SW 1271 (cell line): ENCODE measurements at regions not wholly inside any gene's neighbourhood (a gene's known extent, or its start where the extent isn't known, plus 50 kb on each side); places are given as distances from the start of the nearest gene placed in this dataset.
"Not testable (repeated sequence)": the region's sequence is repeated elsewhere in the genome, so short reads cannot be mapped to it uniquely, and the experiment has no call there.

ENCODE experiments used
- DNase-seq, 2 experiments: peaks; one replicate each; lab custom pipeline; 2025; lab: John Stamatoyannopoulos, UW

- no peak for DNase-seq
Observed at GRCh38 chr2:234558642-234559041, 61.8 kb upstream of the ARL4C start.

GRCh38 chr2:234556848-234557573 is 60.1 kb upstream of the ARL4C start:
- DNase-seq: no peak

GRCh38 chr2:234555616-234556249 is 58.9 kb upstream of the ARL4C start:
- no peak for DNase-seq

- DNase-seq: no peak
Observed at GRCh38 chr2:234555161-234555560, 58.3 kb upstream of the ARL4C start.

- not testable (repeated sequence) for DNase-seq
Observed at GRCh38 chr2:234553223-234553622, 56.3 kb upstream of the ARL4C start.

- peak in 1 of 2 experiments; percentile 66 for DNase-seq
Observed at GRCh38 chr2:234550511-234551107, 53.7 kb upstream of the ARL4C start.

GRCh38 chr2:234550056-234550455 is 53.2 kb upstream of the ARL4C start:
- DNase-seq: no peak

- no peak for DNase-seq
Observed at GRCh38 chr2:234548695-234549420, 52.0 kb upstream of the ARL4C start.

GRCh38 chr2:234546770-234547169 is 49.9 kb upstream of the ARL4C start:
- DNase-seq: no peak
